IMR-90 (cell line): ENCODE measurements at regions not wholly inside any gene's neighbourhood (a gene's known extent, or its start where the extent isn't known, plus 50 kb on each side); places are given as distances from the start of the nearest gene placed in this dataset.

Source experiments
- ATAC-seq: fragments of 200-7000 bp; cut with Tn5 transposase; 2 replicates; pipeline ENCODE4 v1.9.1; 2020; ENCODE audit warnings: low read depth, mild to moderate bottlenecking, moderate library complexity
- BruUV-seq: library from RNA; stranded (reverse); fragments of 400-500 nt; replicated peaks from 2 replicates; lab custom pipeline; 2021; lab: Mats Ljungman, UMichigan
- CTCF ChIA-PET: fragments of 300-600 bp; formaldehyde crosslinking; extraction: SDS; loops from one replicate; lab custom pipeline; 2021; ENCODE audit warnings: antibody characterized with exemption; lab: Yijun Ruan, JAX
- POLR2A ChIA-PET: fragments of 300-600 bp; sonication (Branson Sonifier 250); formaldehyde crosslinking; loops from one replicate; lab custom pipeline; 2022; ENCODE audit warnings: antibody characterized with exemption; ENCODE audit not compliant: unreplicated experiment; lab: Charles Lee
- DNase-seq: peaks from one replicate; pipeline ENCODE4 v3.0.0; 2013
- H2AFZ ChIP-seq: replicated peaks from 2 replicates; pipeline ENCODE3; 2013; ENCODE audit warnings: low read length, mild to moderate bottlenecking; ENCODE audit not compliant: poor library complexity
- H2AK5ac ChIP-seq: 2 replicates; pipeline ENCODE4 v1.6.1; 2013; ENCODE audit warnings: low read depth, low read length, inconsistent platforms
- H2AK9ac ChIP-seq: replicated peaks from 2 replicates; pipeline ENCODE3; 2013; ENCODE audit warnings: mild to moderate bottlenecking, low read depth, low read length, moderate library complexity; ENCODE audit not compliant: poor library complexity
- H2BK120ac ChIP-seq: 2 replicates; pipeline ENCODE4 v1.6.1; 2013; ENCODE audit warnings: low read depth, low read length, inconsistent platforms
- H2BK15ac ChIP-seq: 3 replicates; pipeline ENCODE4 v1.6.1; 2013; ENCODE audit warnings: low read depth, low read length, inconsistent platforms
- H2BK20ac ChIP-seq: 2 replicates; pipeline ENCODE4 v1.6.1; 2013; ENCODE audit warnings: low read depth, mild to moderate bottlenecking, inconsistent platforms, low read length, moderate library complexity
- H2BK5ac ChIP-seq: 2 replicates; pipeline ENCODE4 v1.6.1; 2013; ENCODE audit warnings: mild to moderate bottlenecking, low read depth, low read length, inconsistent platforms; ENCODE audit not compliant: poor library complexity, severe bottlenecking
- H3K14ac ChIP-seq: replicated peaks from 2 replicates; pipeline ENCODE4 v1.6.1; 2013; ENCODE audit warnings: low read depth, low read length, inconsistent platforms
- H3K18ac ChIP-seq: 2 replicates; pipeline ENCODE4 v1.6.1; 2013; ENCODE audit warnings: low read depth, low read length, control low read depth
- H3K23ac ChIP-seq: 2 replicates; pipeline ENCODE4 v1.6.1; 2013; ENCODE audit warnings: low read depth, low read length, inconsistent platforms
- H3K27ac ChIP-seq: 2 replicates; pipeline ENCODE4 v1.5.1; 2013; ENCODE audit warnings: mild to moderate bottlenecking, control low read depth, low read length; ENCODE audit not compliant: insufficient read depth
- H3K27me3 ChIP-seq: 2 replicates; pipeline ENCODE4 v1.6.1; 2013; ENCODE audit warnings: low read length; ENCODE audit not compliant: control insufficient read depth, insufficient read depth
- H3K36me3 ChIP-seq: 2 replicates; pipeline ENCODE4 v1.6.1; 2013; ENCODE audit warnings: low read length, mixed read lengths; ENCODE audit not compliant: control insufficient read depth, insufficient read depth
- H3K4ac ChIP-seq: 2 replicates; pipeline ENCODE4 v1.6.1; 2013; ENCODE audit warnings: low read depth, low read length, inconsistent platforms
- H3K4me1 ChIP-seq: 2 replicates; pipeline ENCODE4 v1.6.1; 2013; ENCODE audit warnings: low read length, mixed read lengths; ENCODE audit not compliant: control insufficient read depth, insufficient read depth
- H3K4me2 ChIP-seq: 2 replicates; pipeline ENCODE4 v1.6.1; 2013; ENCODE audit warnings: low read depth, mild to moderate bottlenecking, control low read depth, low read length, moderate library complexity
- H3K4me3 ChIP-seq: 2 replicates; pipeline ENCODE4 v1.5.1; 2013; ENCODE audit warnings: low read depth, mild to moderate bottlenecking, control low read depth, low read length, moderate library complexity; ENCODE audit not compliant: insufficient read depth
- H3K56ac ChIP-seq: 2 replicates; pipeline ENCODE4 v1.6.1; 2013; ENCODE audit warnings: low read length, inconsistent platforms; ENCODE audit not compliant: insufficient read depth; ENCODE audit errors: extremely low read depth
- H3K79me1 ChIP-seq, 2 experiments: 2 replicates each; pipeline ENCODE4 v1.6.1; 2013; ENCODE audit warnings: low read length in 2 of 2, inconsistent platforms in 1 of 2, low read depth in 1 of 2
- H3K9ac ChIP-seq: 2 replicates; pipeline ENCODE4 v1.6.1; 2013; ENCODE audit warnings: low read depth, low read length, control low read depth
- H3K9me1 ChIP-seq: 2 replicates; pipeline ENCODE4 v1.6.1; 2013; ENCODE audit warnings: low read length, inconsistent platforms; ENCODE audit not compliant: insufficient read depth
- H3K9me3 ChIP-seq: 2 replicates; pipeline ENCODE4 v1.6.1; 2013; ENCODE audit warnings: low read length; ENCODE audit not compliant: control insufficient read depth, insufficient read depth
- H4K20me1 ChIP-seq: 2 replicates; pipeline ENCODE4 v1.6.1; 2013; ENCODE audit warnings: low read length, inconsistent platforms; ENCODE audit not compliant: insufficient read depth
- H4K5ac ChIP-seq: 2 replicates; pipeline ENCODE4 v1.6.1; 2013; ENCODE audit warnings: mild to moderate bottlenecking, low read depth, low read length, control low read depth
- H4K8ac ChIP-seq, 2 experiments: 2 replicates each; pipeline ENCODE4 v1.6.1; 2013; ENCODE audit warnings: low read depth in 2 of 2, low read length in 2 of 2, control low read depth in 1 of 2, inconsistent platforms in 1 of 2
- H4K91ac ChIP-seq: 2 replicates; pipeline ENCODE4 v1.6.1; 2013; ENCODE audit warnings: low read depth, low read length, inconsistent platforms; ENCODE audit not compliant: insufficient read depth
- BHLHE40 ChIP-seq: fragments of 150-350 bp; IDR thresholded peaks from 2 replicates; pipeline ENCODE4 v1.6.1; 2016; ENCODE audit warnings: mild to moderate bottlenecking, low read depth, low read length
- CHD1 ChIP-seq: IDR thresholded peaks from 2 replicates; pipeline ENCODE4 v1.6.1; 2012; ENCODE audit warnings: low read depth, low read length, improper control_type of control experiment
- MAFK ChIP-seq: IDR thresholded peaks from 2 replicates; pipeline ENCODE4 v1.6.1; 2012; ENCODE audit warnings: low read depth, low read length, improper control_type of control experiment
- MAZ ChIP-seq: IDR thresholded peaks from 2 replicates; pipeline ENCODE4 v1.6.1; 2012; ENCODE audit warnings: low read depth, mild to moderate bottlenecking, low read length, improper control_type of control experiment, moderate library complexity, borderline replicate concordance
- MXI1 ChIP-seq: IDR thresholded peaks from 2 replicates; pipeline ENCODE4 v1.6.1; 2012; ENCODE audit warnings: low read depth, mild to moderate bottlenecking, low read length, moderate library complexity, borderline replicate concordance
- NFE2L2 ChIP-seq: fragments of 150-350 bp; IDR thresholded peaks from 2 replicates; pipeline ENCODE4 v1.6.1; 2016; ENCODE audit warnings: low read depth, mild to moderate bottlenecking, low read length
- POLR2A ChIP-seq: IDR thresholded peaks from 2 replicates; pipeline ENCODE4 v1.6.1; 2012; ENCODE audit warnings: mild to moderate bottlenecking, low read depth, low read length
- RCOR1 ChIP-seq: IDR thresholded peaks from 2 replicates; pipeline ENCODE4 v1.6.1; 2012; ENCODE audit warnings: mild to moderate bottlenecking, low read length, improper control_type of control experiment; ENCODE audit not compliant: insufficient replicate concordance
- RFX5 ChIP-seq: IDR thresholded peaks from 2 replicates; pipeline ENCODE4 v1.8.0; 2012; ENCODE audit warnings: low read depth, mild to moderate bottlenecking, low read length, moderate library complexity
- SMC3 ChIP-seq: fragments of 150-350 bp; IDR thresholded peaks from 2 replicates; pipeline ENCODE4 v1.6.1; 2016; ENCODE audit warnings: low read depth, mild to moderate bottlenecking, antibody characterized with exemption, low read length, moderate library complexity
- USF2 ChIP-seq: fragments of 150-350 bp; IDR thresholded peaks from 2 replicates; pipeline ENCODE4 v1.6.1; 2017; ENCODE audit warnings: mild to moderate bottlenecking, antibody characterized with exemption, low read length, low read depth
- WGBS, 2 experiments: methylation state at CpG; one replicate each; pipeline versions ENCODE4 v1.1.5 to v1.1.7; 2013; ENCODE audit warnings: missing lambda C conversion rate in 2 of 2; ENCODE audit not compliant: insufficient read length in 1 of 2; ENCODE audit errors: extremely low coverage in 2 of 2; 5-methylcytosine and 5-hydroxymethylcytosine counted together
- dilution Hi-C: fragments of 300-500 bp; cut with HindIII; formaldehyde crosslinking; loops from one replicate; pipeline ENCODE4 v1.14.3; 2018; ENCODE audit warnings: low sequenced_read_pairs; ENCODE audit not compliant: unreplicated experiment
- in situ Hi-C: fragments of 300-500 bp; cut with MboI; formaldehyde crosslinking; loops from 3 replicates; pipeline ENCODE4 v1.14.3; 2019; ENCODE audit warnings: low sequenced_read_pairs, inconsistent platforms, mixed read lengths
- intact Hi-C: fragments of 100-400 bp; cut with micrococcal nuclease; formaldehyde crosslinking; loops from 2 replicates; pipeline ENCODE4 v1.10.0; 2022
- TF ChIP-seq, protein P1 (sequence below): fragments of 150-350 bp; IDR thresholded peaks from 2 replicates; pipeline ENCODE4 v1.6.1; 2016; ENCODE audit warnings: low read depth, mild to moderate bottlenecking, low read length, moderate library complexity, borderline replicate concordance

GRCh38 chr9:16265688-16266087, 604.8 kb downstream of the BNC2 start (continued):
- no peak for TF ChIP-seq SMC3
- TF ChIP-seq BHLHE40 = no peak
- no peak for TF ChIP-seq MXI1
- no peak for TF ChIP-seq POLR2A
- TF ChIP-seq RFX5 = no peak
- no peak for TF ChIP-seq MAFK

- Histone ChIP-seq H2AFZ (no peak overlapping the region), H4K20me1 (no peaks in the 10 kb centered on the region), H4K8ac (no peak overlapping the region), H3K4me2 (peak overlapping the region; percentile 100), H3K27ac (no peak overlapping the region), H3K4ac (no peak overlapping the region), H3K9me1 (no peaks in the 10 kb centered on the region), H2AK9ac (no peak overlapping the region), H2BK15ac (no peak overlapping the region; the same call in 2 of the 3 replicates), H4K5ac (peak overlapping the region; percentile 26; the same call in 1 of the 2 replicates), H3K14ac (no peak overlapping the region), H3K56ac (no peak overlapping the region), H3K4me3 (no peak overlapping the region), H4K91ac (no peak overlapping the region), H3K18ac (peak overlapping the region; percentile 37; the same call in 1 of the 2 replicates), H3K27me3 (peaks cover 10% of the 10 kb centered on the region), H3K36me3 (no peaks in the 10 kb centered on the region), H2BK20ac (no peak overlapping the region), H3K9me3 (no peaks in the 10 kb centered on the region), H2AK5ac (no peak overlapping the region), H3K79me1 (no peaks in the 10 kb centered on the region), H2BK5ac (no peak overlapping the region), H3K23ac (no peak overlapping the region), H3K4me1 (peaks cover 12% of the 10 kb centered on the region), H3K9ac (no peak overlapping the region), H2BK120ac (no peak overlapping the region)
- dilution Hi-C loops (no loop called here), in situ Hi-C loops (no loop called here), intact Hi-C loops (loop anchor here (5.0 kb wide), 1 partner anchor 146 kb away; no protein-coding TSS in a partner anchor)
- ChIA-PET POLR2A (no interaction called here), CTCF (interaction anchor here (0.7 to 1.4 kb wide), 3 partner anchors 10 to 75 kb away, joined by 3 to 8 read pairs (median 3); no protein-coding TSS in a partner anchor)
- ATAC-seq (no peak), DNase-seq (no peak)
- no TSS peak for BruUV-seq
- WGBS, 2 experiments = 100% methylated on average over 2 of the region's 9 CpGs; no CpG with 5 or more reads in 1 of the 2 experiments
- TF ChIP-seq RFX5 (no peak), USF2 (no peak), MAZ (no peak), NFE2L2 (no peak), MXI1 (no peak), MAFK (no peak), CHD1 (no peak), BHLHE40 (no peak), RCOR1 (no peak)
- TF ChIP-seq, protein P1, sequence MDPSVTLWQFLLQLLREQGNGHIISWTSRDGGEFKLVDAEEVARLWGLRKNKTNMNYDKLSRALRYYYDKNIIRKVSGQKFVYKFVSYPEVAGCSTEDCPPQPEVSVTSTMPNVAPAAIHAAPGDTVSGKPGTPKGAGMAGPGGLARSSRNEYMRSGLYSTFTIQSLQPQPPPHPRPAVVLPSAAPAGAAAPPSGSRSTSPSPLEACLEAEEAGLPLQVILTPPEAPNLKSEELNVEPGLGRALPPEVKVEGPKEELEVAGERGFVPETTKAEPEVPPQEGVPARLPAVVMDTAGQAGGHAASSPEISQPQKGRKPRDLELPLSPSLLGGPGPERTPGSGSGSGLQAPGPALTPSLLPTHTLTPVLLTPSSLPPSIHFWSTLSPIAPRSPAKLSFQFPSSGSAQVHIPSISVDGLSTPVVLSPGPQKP = no peak
Observed at GRCh38 chr9:16266648-16267276, 603.7 kb downstream of the BNC2 start.
